ENCODE measurements at regions not wholly inside any gene's neighbourhood (a gene's known extent, or its start where the extent isn't known, plus 50 kb on each side); places are given as distances from the start of the nearest gene placed in this dataset.
"Not testable (repeated sequence)": the region's sequence is repeated elsewhere in the genome, so short reads cannot be mapped to it uniquely, and the experiment has no call there.

DNA sequence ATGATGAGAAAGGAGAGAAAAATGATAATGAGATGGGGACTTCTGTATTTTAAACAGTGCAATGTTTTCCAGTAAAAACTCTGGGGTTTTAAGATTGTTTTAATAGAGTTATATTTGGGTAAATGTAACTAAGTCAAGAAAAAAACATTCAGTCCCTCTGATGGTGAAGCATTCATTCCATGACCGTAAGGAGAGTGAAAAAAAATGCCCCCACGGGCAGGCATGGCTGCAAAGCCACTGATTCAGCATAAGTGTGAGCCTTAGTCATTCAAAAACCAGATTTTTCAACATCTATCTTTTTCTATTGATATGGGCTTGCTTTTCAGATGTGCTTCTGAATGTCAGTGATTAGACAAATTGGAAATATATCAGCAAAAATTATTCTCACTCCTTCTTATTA lies 957.8 kb downstream of the SLC4A3 start:
- no peak for DNase-seq

DNA sequence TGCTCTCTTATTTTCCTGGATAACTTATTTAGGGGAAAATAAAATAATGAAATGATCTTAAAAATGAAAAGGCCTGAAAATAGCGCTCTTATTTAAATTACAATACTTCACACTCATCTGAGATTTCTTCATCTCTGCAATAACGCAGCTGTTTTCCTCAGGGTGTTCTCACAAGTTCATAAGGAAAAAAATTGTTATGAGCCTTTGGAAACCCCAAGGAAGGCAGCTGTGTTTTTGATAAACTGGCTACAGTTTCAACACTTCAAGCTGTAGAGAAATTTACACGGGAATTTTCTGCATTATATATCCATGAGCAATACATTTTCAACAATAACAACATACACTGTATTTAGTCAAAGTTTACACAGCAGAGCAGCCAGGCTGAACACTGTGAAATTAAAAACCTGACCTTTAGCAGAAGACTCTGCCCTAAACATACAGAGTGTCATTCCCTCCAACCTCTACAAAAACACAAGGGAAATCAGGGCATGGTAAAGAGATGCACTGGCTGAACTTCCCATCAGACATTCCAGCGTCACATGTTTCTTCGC lies 959.6 kb downstream of the SLC4A3 start:
- DNase-seq, result no peak

DNA sequence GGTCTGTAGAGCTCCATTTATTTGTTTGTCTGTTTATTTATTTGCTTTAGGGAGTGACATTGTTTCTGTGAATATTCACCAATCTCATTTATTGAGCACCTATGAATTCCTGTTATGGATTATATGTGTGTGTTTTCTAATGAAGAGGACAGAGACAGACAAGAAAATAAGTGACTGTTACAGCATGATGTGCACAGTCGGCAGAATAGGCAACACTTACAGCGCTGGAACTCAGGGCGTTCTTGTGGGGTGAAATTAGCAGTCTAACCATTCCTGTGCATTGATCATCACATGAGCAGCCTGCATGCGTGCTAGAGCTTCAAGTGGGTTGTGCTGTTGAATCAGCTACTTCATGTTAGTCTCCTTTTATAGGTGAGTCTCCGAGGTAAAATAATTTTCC lies 960.7 kb downstream of the SLC4A3 start:
- DNase-seq, result no peak

DNA sequence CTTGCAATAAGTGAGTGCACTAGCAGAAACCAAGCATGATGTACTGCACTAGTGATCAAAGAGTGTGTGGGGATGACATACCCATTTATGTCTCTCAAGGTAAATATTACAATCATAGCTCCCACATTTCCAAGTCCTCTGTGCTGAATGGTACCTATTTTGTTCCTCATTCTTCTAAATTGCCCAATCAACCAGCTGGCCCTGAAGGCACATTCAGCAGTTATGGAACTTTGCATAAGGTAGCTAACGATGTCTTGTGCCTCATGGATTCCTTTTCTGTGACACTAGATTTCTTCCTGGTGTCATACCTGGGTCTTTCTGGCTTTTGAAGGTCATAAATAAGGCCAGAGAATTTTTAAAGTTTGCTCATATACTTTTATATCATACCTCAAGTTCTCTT lies 963.0 kb downstream of the SLC4A3 start:
- no peak for DNase-seq

DNA sequence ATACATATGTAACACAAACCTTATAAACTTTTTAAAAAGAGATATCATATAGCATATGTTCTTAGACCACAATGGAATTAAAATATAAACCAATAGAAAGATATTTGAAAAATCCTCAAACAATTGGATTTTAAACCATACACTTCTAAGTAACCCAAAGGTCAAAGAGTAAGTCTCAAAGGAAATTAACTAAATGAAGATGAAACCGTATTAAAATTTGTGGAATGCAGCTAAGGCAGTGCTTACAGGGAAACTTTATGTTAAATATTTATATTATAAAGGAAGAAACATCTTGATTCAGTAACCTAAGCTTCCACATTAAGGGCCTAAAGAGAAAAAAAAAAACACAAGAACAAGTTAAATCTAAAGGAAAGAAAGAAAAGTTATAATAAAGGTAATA lies 966.1 kb downstream of the SLC4A3 start:
- DNase-seq, result no peak

DNA sequence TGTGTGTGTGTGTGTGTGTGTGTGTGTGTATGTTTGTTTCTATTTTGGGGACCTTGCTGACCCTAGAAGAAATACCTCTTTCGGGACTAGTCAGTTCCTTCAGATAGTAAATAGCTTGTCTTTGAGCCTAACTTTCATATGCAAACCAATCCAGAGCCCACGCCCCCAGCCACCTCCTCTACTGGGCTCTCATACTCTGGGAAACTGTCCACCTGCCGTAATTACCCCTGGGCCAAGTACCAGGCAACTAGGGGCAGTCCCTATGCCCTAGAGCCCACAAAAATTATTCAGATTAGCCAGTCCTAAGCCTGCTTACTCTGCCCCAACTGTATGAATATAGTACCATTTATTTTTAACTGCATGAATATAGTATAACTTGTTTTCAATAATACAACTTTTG lies 970.4 kb downstream of the EPHA4 start:
- DNase-seq, result no peak

DNA sequence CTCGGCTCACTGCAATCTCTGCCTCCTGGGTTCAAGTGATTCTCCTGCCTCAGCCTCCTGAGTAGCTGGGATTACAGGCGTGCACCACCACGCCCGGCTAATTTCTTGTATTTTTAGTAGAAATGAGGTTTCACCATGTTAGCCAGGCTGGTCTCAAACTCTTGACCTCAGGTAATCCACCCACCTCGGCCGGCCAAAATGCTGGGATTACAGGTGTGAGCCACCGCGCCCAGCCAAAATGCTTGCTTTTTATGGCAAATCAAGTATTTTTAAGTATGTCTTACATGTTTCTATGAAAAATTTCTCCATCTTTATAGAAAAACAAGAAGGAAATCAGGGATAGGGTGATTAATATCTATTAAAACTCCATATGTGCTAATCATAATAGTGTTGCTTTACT lies 959.1 kb downstream of the EPHA4 start:
- DNase-seq, result not testable (repeated sequence)

DNA sequence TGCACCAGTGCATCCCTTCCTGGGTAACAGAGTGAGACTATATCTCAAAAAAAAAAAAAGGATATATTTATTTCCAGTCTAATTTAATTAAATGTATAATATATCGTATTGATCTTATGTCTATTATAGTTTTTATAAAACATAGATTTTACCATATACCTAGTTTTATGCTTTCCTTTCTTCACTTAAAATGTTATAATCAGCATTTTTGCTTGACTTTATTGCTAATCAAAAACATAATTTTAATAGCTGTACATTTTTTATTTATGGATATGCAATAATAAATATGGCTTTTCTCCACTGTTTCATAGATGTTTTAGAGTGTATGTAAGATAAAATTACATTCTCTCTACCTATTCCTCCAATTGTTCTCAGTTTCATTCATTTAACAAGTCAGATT lies 958.0 kb downstream of the EPHA4 start:
- no peak for DNase-seq

DNA sequence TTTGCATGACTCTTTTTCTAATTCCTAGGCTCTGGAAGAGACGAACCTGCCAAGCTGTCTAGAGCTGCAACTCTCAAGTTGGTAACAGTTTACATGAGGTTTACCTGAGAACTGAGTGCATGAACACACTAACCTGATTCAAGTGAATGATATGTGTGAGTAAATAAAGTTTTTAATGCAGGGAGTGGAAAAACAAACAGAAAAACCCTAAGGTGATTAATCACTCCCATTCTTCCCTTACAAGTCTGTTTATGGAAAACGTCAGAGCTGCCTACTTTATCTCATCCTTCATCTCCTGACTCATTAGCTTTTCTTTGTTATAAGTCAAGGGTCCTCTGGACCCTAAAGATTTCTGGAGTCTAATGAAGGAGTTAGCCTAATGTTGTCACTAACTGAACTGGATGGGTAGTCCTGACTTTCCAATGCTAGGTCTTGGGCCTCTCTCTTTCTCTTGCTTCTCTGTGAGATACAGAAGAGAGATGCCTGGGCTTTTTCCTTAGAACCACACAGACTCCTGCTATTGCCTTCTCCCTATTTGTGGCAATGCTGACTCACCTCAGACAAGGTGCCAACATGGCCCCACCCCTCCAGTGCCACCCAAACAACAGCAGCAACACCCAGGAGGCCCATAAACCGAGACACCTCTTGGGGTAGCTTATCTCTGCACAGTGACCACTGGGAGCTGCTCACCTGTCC lies 952.4 kb downstream of the EPHA4 start:
- peak; percentile 30 for DNase-seq

DNA sequence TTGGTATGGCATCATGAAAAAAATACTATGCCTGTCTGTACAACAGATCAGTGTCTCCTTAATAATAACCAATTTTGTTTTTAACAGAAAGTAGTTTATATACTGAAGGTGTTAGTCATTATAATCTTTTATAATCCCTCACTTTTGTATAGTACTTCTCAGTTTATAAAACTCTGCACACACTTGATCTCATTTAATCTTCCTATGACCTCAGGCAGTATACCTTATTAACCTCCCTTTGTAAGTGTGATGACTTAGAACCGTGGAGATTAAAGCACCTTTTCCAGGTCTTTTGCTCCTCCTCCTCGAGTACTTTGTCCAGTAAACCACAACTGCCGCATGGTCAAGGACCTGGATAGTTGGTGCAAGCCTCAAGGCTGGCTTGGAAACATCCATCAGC lies 945.5 kb downstream of the EPHA4 start:
- no peak for DNase-seq

DNA sequence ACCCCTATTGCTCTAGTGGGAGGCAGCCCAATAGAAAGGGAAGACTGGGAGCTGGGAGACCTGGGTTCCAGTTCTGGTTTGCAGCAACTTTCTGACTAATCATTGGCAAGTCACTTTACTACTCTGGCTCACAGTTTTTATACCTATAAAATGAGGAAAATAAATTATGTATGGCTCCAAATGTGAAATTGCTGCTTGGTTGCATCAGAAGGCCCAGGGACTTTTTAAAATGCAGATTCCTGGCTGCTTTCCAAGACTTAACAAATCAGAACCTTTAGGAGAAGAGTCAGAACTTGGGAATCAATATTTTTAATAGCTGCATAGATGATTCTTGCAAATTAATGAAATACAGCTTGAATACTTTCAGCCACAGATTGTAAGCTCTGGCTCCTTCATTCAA lies 943.9 kb downstream of the EPHA4 start:
- DNase-seq, result no peak

DNA sequence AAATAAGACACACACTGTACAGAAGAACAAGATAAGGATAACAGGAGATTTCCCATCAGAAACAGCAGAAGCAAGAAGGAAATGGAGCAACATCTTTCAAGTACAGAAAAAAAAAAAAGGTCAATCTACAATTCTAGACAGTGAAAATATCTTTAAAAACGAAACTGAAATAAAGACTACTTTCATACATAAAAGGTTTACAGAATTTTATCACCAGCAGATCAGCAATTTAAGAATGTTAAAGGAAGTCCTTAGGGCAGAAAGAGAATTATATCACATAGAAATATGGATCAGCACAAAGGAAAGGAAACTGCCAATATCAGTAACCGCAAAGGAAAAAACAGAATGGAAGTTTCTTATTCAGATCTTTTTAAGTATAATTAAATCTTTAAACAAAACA lies 931.0 kb downstream of the EPHA4 start:
- DNase-seq, result no peak

DNA sequence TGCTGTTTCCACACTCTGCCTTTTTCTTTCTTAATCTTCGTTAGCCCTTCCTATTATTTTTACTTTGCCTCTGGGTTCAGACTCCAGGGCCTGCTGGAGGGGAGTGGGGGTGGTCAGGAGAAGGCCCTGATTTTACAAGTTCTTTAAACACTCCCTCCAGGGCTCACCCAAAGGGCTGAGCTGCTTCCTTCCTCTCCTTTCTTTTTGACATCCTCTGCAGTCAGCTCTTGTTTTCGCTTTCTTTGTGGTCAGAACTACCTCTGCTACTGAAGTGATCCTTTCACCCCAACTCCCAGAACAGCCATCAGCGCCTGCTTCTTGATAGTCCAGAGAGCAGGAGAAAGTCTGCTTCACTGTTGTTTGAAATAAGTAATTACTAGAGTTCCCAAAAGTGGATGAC lies 925.7 kb downstream of the EPHA4 start:
- no peak for DNase-seq

DNA sequence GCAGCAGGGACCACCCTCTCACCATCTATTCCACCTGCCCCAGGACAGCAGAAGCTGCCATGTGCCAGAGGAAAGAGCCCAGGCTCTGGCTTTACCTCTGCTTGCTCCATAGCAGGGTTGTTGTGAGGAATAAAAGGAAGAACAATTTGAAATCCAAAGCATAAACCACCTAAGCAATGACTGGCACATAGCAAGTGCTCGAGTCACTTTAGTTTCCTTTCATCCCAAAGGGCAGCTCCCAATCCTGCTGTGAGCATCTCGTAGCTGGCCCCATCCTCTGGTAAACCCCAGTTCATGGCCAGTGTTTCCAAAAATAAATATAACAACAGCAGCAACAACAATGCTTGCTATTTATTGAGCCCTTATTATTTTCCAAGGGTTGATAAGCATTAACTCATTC lies 923.5 kb downstream of the EPHA4 start:
- DNase-seq, result no peak

DNA sequence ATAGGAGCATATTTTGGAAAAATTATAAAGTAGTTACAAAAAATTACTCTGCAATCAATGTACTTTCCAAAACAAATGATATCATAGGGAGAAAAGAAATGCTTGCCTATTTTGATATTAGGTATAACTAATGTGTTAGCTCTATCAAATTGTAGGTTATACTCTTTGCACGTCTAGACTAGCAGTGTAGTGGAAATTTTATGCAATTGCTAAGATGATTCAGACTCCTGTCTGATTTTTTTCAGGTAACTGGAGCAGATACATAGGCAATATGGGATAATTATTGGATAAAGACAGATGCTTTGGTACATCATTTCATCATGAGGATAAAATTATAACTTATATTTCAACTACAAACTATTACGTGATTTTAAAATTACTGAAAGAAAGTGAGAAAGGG lies 918.3 kb downstream of the EPHA4 start:
- no peak for DNase-seq

DNA sequence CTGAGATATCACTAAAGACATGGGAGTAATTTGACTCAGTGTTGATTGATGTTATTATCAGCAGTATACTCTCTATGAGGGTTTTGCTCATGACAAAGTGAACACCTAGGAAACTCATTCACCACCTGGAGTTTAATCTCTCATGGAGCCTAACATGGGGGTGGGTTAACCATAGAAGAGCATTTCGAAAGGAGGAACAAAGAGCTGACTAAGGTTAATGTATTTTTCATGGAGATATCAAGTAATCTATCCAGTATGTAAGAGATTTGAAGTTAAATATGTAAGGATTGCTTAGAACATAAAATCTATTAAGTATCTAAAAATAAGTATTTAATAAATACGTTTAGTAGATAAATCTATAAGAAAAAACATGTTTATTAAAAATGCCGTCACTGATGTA lies 917.8 kb downstream of the EPHA4 start:
- no peak for DNase-seq

DNA sequence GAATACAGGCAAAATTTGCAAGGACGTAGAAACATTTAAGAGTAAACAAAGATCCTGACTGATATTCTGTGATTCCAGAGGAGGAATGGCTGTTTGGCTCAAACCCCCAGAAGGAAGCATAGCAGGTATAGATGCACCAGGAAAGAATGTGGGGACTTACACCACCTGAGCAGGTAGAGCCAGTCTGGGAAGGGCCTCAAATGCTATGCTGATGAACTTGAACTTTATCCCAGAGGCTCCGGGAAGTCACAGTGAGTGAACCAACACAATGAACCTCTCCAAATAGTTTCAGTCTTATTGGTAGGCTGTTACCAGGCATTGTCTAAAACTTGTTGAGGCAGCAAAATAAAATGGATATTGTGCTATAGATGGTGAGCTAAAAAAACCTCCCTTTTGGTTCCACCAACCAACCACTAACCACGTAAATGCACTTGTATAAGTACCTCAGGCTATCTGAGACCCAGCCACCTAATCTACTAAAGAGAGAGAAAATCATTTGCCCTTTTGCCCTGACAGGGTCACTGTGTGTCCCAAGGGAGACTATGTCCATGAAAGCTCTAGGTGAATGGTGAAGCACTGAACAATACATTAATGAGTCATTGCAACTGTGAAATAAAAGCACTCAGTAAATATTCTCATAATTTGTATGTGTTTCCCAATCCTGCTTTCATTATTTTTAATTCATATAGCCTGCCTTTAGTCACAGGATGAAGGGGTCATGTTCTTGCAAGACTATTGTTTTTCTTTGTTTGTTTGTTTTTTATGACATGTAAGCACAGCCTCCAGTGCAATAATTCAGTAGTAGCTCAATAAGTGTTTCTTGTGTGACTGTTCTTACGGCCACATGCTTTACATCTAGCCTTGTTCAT lies 911.6 kb downstream of the EPHA4 start:
- no peak for DNase-seq

DNA sequence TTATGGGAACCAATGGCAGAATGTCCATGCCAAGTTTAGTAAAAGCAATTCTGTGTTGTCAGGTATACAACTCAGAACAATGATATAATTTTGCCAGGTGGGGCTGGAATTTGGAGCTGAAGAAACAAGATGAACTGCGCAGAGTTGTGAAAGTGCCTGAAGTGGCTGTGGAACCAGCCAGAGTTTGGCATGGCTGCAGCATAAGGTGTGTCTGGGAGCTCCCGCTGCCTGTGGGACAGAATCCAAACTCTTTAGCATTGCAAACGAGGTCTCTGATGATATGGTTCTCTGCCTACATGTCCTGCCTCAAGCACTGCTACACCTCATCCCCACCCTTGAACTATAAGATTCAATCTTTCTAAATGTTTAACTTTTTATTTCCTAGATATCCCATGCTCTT lies 909.7 kb downstream of the EPHA4 start:
- no peak for DNase-seq

DNA sequence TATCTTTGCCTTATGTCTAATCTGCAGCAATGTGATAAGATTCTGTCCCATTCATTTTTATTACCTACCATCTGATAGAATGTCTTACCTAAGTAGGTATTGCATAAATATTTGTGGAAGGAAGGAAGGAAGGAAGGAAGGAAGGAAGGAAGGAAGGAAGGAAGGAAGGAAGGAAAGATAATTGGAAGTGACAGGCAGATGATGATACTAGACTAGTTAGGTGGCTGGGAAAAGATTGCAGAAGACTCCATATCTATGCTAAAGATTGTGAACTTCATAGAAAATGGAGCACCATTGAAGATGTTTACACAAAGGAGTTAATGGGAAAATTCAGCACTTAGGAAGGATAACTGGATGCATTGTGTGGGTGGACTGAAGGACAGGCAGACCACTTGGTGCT lies 909.0 kb downstream of the EPHA4 start:
- no peak for DNase-seq

DNA sequence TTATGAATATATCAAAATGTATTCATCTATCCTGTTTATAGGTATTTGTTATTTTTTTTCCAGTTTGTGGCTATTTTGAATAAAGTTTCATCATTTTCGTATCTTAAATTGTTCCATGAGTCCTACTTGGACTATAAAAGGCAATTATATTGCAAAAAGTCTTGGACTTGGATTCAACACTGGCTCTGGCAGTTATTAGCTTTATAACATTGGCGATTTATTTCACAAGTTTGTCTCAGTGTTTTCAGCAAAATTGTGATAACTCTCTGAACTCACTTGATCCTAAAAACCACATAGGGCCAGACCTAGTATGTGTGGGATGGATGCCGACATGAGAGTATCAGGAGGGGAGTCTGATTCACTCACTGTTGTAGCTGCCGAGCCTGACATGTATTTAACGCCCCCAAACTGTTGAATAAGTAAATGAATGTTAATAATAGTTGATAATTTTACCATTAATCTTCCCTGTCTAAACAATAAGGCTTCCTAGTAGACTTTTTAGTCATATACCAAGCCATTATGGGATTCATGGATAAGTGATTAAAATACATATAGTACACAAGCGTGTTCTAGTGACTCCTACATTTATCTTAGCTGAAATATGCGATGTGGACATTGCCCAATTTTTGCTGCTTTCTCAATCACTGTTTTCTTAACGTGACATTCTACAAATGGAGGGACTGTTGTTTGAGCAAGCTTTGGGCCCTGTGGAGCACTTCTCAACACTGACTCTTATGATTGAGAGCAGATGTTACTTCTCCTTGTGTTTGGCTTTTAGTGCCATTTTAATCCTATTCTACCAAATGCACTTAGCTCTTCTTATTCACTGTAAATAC lies 907.6 kb downstream of the EPHA4 start:
- no peak for DNase-seq

DNA sequence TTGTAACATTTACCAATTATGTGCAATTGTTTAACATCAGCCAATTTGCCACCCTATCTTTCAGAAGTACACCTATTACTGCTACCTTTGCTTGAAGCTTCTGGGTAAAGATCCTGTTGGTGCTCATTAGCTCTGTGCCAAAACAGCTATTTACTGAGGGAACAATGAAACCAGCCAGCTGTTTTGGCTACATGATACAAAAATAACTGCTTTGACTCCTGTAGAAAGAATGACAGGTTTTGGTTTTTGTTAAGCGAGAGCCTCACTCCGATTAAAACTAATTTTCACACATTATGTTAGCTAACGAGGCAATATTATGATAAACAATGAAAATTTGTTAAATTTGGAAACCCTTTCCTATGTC lies 907.0 kb downstream of the EPHA4 start:
- DNase-seq, result no peak

DNA sequence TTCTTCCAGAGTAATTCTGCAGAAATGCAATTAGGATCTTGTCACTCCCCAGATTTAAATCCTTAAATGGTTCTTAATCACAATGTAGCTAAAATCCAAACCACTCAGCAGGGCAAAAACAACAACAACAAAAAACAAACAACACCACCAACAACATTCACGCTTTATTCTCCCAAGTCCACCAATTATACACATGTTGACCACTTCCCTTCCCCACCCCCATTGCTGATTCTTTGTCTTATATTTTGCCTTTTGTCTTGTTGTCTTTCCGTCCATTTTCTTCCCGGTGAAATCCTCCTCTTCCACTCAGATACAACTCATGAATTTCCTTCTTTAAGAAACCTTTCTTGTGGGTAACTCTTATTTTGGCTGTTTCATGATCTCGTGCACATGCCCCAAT lies 902.8 kb downstream of the EPHA4 start:
- no peak for DNase-seq

DNA sequence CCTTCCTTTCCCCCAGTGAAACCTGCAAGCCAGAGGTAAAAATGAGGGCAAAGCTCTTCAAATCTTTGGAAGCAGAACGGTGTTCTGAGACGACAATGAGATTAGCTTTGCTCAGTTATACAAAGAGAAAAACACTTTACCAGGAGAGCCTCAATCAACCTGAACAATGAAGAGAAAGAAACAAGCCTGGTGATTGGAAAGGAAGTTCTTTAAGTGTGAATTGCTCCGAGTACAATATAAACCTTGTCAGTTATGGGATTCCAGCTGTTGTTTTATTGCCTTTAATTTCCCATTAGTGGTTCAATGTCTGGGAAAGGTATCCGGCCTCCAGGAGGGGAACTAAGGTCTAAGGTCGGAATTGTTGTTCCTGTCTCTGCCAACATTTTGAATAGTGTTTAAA lies 901.6 kb downstream of the EPHA4 start:
- peak; percentile 58 for DNase-seq

All from NCI-H146 (cell line).